HG03175 (cell line): ENCODE measurements at regions not wholly inside any gene's neighbourhood (a gene's known extent, or its start where the extent isn't known, plus 50 kb on each side); places are given as distances from the start of the nearest gene placed in this dataset.
"Not testable (repeated sequence)": the region's sequence is repeated elsewhere in the genome, so short reads cannot be mapped to it uniquely, and the experiment has no call there.

Experiments used
- ATAC-seq: cut with Tn5 transposase; IDR thresholded peaks from one replicate; pipeline ENCODE4 v1.9.1; 2021; ENCODE audit warnings: mild to moderate bottlenecking, moderate library complexity; ENCODE audit not compliant: unreplicated experiment

DNA sequence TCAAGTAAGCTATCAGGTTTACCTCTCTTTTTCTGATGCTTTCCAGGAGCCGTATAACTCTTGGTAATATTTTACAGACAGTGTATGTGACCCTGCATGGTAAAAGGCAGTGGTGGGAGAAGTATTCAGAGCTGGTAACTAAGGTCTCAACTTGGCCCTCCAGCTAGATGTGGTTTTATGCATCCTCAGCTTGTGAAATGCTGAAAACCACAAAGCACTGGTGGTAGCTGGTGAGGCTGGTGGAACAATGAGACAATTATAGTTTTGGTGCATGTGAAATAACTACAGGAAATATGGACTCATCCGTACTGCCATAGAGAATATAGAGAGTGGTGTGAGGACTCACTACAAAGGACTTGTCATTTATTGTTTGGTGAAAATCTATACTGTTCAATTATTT lies 383.0 kb upstream of the PCDH15 start:
- ATAC-seq = no peak

DNA sequence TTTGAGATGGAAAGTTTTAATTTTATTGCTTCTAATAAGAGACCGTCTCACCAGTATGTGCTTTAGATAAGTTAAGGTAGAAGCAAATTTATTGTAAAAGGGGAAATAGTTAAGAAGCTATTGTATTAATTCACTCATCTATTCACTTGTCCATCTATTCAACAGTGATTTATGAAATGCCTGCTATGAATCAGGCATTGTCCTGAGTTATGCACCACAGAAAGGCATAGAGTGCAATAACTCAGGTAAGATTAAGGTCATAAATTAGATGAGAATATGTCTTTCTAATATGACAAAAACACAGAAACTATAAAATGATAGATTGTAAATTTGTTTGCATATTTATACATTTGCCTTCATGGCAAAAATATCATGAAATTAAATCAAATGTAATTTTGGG lies 379.3 kb upstream of the PCDH15 start:
- ATAC-seq = no peak

DNA sequence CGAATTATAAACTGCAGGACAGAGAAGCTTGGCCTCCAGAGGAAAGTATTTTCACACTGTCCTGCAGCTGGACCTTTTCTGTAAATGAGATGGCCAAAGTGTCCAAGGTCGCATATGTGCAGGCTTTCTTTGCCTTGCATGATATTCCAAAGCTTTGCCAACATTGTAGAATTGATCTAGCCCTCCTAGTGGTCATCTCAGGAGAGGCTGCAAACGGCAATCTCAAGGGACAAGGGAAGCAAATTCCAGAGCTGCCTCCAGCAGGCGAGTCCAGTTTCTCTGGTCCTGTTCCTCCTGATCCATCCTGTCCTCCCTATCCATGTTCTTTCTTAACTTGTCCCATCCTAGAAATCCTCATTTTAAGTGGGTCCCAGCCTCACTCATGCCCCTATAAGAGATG lies 373.4 kb upstream of the PCDH15 start:
- no peak for ATAC-seq

DNA sequence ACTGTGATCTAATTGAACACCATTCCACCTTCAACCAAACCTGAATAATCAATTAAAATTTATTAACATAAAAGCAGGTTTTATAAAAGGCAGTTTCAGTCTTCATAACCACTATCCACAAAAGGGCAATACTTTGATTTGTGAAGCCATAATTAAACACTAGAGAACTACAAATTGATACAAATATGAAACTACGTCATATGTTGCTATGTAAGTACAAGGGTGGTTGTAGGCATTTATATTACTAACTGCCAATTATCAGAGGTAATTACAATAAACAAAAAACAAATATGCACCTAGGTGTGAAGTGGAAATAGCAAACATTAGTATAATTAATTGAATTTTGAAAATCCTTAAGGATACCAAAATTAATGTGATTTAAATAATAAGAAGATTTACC lies 368.5 kb upstream of the PCDH15 start:
- ATAC-seq = no peak

DNA sequence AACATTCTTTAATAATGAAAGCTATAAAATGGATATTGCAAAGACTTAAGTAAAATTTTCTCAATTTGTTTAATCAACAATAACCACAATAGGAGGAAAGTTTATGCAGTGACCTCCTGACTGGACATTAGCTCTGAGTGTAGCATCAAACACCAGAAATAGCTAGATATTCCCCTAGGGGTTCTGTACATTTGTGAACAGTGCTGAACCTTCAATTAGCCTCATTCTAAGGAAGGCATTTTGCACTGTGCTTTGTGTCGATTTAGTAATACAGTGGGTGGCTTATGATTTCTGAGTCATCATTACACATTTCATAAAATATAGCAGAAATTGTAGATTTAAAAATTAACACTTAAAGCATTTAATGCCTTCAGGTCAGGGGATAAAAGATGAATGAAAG lies 367.3 kb upstream of the PCDH15 start:
- ATAC-seq = no peak

DNA sequence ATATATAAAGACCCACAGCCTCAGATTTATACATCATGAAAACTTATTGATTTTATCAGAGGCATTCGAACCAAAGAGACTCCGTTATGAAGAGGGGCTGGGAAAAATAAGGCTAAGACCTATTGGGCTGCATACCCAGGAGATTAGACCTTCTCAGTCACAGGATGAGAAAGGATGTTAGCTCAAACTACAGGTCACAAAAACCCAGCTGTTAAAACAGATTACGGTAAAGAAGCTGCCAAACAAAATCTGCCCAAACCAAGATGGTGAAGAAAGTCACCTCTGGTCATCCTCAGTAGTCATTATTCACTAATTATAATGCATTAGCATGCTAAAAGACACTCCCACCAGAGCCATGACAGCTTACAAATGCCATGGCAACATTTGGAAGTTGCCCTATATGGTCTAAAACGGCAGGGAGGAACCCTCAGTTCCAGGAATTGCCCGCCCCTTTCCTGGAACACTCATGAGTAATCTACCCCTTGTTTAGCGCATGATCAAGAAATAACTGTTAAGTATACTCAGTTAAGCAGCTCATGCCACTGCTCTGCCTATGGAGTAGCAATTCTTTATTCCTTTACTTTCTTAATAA lies 362.5 kb upstream of the PCDH15 start:
- ATAC-seq = no peak

DNA sequence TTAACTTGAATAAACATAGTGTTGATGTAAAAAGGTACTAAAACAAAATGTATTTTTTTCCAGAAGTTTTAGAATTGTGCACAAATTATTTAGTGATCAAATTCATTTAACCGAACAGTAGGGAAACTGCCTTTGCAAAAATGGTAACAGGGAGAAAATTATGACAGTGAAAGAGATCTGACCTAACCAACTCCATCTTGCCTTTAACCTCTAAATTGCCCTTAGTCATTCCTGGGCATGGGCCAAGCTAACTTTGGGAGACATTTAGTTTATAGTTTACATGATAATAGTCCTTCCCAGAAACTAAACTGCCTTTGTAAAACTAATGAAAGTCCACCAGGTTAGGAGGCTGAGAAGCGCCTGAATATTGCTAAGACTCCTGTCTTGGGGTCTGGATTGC lies 361.3 kb upstream of the PCDH15 start:
- not testable (repeated sequence) for ATAC-seq

DNA sequence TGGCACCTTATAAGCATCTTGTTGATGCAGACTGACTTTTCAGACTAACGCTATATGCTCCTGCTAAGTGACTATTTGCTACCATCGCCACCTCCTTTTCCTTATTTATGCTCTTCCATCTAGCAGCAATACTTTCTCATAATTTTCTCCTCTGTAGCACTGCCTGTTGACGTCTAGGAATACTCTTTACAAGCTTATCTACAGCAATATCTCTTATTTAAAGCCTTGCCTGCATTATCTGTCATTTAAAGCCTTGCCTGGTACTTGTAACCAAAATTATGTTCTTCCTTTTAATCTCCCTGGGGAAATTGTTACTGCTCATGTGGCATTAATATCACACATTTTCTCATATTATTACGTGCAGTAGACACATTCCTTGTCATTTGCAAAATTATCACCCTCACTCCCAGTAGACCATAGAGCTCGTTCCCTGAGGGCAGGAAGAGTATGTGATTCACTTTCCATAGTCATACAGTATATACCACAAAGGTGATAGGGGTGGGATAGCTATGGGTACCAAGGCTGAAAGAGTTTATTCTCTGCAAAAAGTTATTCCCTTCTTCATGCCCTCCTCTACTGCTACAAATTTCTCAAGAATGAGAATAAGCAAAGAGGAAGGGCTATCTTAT lies 359.7 kb upstream of the PCDH15 start:
- no peak for ATAC-seq

DNA sequence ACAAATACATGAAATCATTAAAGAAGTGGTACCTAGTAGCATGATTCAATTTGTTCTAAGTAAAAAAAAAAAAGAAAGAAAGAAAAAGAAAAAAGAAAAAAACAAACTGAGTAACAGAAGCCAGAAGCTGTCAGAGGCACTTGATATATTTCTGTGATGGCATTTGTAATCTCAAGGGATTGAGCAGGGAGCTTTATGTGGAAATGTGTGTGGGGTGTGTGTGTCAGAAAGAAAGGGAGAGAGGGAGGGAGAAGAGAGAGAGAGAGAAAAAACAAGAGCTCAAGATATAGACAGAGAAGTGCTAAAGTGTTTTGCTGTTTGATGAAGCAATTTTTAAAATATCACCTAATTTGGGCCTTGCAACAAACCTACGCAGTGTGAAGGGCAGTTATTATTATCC lies 357.6 kb upstream of the PCDH15 start:
- ATAC-seq = no peak

DNA sequence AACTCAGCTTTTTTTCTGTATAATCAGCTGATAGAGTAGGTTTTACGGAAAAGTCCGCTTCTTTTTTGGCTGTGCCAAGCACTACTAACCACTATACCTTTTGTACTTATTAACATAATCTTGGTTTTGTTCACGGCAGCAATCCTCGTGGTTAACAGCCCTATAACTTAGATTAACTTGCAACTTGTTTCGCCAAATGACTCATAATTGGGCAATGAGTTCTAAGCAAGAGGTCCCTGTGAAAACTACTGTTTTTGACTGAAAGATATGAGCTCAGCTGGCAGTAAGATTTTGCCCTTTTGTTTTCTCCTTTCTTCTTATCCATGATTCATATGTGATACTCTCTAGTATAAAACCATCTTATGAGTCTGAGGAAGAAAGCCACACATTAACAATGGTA lies 345.0 kb upstream of the PCDH15 start:
- ATAC-seq = no peak

DNA sequence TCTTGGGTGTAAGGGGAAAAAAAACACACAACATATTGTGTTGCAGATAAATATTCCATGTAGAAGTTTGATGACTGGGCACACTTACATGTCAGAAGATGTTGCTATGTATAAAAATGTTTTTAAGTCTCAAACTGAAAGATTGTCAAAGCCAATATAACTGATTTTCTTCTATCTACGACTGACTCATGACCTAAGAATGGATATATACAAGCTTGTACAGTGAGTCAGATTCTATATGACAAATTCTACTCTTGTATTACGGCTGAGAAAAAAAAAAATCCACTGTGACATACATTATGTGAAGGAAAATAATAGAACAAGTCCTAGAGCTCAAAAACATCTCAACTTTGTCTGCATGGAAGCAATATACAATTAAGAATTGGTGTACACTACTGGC lies 343.0 kb upstream of the PCDH15 start:
- ATAC-seq = no peak

DNA sequence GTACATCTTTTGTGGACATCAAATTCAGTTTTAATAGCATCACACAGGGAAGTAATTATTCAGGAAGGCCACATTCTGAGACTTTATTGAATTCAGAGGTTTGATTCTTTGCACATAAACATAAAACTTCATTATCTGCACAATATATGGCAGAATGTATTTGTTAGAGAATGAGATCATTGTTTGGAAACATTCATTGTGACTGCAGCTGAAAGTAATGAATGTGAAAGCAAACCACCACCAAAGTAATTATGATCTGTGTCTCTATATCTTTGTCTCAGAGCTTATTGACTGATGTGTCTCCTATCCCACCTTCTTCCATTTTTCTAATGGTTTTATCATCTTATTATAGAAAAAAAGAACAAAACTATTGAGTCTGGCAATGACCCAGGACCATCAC lies 340.9 kb upstream of the PCDH15 start:
- no peak for ATAC-seq

DNA sequence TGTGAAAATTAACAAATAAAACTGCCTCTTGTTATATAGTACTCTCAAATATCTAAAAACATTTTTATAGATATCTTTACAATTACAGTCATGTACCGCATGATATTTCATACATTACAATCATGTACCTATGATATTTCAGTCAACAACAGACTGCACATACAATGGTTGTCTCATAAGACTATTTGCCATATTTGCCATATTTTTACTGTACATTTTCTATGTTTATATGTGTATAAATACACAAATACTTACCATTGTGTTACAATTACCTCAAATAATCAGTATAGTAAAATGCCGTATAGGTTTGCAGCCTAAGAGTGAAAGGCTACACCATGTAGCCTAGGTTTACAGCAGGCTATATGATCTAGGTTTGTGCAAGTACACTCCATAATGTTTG lies 336.0 kb upstream of the PCDH15 start:
- no peak for ATAC-seq

DNA sequence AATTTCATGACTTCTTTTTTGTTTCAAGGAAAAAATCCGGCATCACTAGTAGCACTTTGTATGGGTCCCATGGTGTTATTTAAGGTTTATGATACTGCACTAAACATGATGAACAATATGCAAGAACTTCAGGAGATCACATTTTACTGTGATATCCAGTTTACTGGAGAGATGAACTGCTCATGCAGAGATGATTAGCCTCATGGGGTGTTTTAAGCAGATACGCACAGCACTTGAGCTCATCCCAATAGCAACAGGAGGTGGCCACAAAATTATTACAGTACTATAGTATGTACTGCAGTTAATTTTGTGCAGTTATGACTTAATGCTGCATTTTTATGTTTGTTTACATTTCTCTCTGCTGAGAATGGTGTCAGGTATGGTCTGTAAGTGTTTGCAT lies 303.7 kb upstream of the PCDH15 start:
- no peak for ATAC-seq

DNA sequence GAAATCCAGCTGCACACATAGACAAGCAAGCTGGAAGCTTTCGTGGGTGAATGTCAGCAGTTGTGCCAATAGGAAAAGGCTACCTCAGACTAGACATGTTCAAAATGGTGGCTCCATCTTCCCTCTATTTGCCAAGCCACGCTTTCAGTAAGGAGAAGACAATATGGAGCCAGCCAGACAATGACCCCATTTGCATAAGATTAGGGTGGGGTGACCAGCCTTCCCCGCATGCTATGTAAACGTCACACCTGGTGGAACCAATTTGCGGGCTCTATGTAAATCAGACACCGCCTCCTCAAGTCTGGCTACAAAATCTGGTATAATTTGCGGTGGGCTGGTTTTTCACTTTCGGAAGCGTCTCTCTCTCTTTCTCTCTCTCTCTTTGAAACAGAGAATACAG lies 297.4 kb upstream of the PCDH15 start:
- ATAC-seq = no peak

DNA sequence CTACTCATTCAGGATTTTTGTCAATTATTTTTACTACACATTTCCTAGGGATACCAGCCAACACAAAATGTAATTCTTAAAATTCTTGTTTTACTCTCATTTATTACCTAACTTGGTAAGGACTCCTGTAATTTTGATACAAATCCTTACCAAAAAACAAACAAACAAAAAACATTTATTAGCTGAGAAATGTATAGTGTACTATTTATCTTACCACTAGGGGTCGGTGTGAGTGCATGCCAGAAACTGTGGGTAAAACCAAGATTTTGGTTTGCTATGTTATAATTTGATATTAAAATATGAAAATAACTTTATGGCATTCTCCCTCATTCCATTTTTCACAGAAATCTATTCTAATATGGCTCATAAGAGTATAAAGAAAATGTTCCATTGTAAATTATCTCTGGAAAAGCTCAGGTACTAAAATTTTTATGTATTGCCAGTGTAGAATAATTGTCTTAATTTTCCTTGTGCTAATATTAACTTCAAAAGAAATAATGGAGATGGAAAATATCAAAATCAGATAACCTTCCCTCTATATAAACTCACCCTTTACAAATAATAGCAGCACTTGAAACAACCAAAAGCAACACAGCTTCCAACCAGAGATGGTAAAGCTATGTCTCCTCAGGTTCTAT lies 290.8 kb upstream of the PCDH15 start:
- ATAC-seq = peak; percentile 70

DNA sequence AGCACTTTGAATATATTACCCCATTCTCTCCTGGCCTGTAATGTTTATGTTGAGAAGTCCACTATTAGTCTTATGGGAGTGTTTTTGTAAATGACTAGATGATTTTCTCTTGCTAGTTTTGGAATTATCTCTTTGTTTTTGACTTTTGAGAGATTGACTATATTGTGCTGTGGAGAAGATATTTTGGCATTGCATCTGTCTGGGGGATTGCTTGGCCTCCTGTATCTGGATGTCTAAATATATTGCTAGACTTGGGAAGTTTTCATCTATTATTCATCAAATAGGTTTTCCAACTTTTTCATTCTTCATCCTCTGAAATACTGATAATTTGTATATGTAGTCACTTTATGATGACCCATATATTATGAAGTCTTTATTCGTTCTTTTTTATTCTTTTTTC lies 277.1 kb upstream of the PCDH15 start:
- no peak for ATAC-seq

DNA sequence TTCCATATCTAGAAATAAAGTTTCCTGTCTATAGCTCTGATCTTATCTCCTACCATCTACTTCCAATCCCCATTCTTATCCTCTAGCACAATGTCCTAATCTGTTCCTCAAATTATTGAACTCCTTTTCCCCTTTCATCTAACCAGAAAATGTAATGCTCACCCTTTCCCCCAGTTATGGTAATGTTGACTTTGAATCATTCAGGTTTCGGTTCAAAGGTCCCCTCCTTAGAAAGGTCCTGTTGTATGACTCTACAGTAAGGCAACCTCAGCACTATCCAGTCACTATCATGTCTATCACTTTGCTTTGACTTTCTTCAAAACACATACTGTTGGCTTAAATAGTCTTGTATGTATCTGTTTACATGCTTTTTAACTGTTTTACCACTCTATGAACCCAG lies 264.2 kb upstream of the PCDH15 start:
- no peak for ATAC-seq

DNA sequence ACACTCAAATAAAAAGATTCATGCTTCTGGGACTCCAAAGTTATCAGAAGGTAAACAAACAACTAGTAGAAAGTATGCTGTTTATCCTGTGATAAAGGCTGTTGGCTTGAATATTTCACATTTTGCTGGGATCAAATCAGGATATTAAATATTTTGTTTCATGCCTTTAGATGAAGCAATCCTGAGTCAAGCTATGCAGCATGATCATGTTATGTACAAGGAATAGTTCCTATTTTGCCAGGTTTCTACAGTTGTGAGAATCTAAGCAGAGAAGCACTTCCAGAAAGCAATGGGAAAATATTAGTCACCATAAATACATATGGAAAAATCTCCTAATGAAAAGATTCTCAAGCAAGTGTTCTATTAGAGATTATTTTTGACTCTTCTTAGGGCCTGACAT lies 262.8 kb upstream of the PCDH15 start:
- no peak for ATAC-seq

DNA sequence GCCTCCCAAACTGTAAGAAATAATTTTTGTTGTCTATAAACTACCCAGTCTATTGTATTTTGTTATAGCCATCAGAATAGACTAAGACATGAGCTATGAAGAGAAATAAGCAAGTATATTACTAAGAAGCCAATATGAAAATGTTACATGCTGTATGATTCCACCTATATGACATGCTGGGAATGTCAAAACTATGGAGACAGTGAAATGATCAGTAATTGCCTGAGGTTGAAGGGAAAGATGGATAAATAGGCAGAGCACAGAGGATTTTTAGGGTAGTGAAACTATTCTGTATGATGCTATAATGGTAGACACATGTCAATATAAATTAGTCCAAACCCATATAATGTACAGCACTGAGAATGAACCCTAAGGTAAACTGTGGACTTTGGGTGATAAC lies 261.3 kb upstream of the PCDH15 start:
- no peak for ATAC-seq

DNA sequence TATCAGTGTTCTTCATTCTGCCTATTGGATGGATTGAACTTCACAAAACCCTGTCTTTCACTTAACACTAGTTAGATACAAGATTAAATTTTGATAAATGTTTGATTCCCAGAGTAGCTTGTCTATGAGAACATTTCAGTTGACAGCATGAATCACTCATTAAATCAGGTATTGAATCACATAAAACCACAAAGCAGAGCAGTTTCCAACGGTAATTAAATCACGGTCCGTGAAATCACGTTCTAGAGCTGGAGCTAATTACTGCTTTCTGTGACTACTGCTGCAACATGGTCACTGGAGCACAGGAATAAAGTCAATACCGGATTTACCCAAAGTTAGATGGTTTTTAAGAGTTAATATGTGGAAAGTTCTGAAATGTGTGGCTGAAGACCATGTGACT lies 257.8 kb upstream of the PCDH15 start:
- ATAC-seq = no peak

DNA sequence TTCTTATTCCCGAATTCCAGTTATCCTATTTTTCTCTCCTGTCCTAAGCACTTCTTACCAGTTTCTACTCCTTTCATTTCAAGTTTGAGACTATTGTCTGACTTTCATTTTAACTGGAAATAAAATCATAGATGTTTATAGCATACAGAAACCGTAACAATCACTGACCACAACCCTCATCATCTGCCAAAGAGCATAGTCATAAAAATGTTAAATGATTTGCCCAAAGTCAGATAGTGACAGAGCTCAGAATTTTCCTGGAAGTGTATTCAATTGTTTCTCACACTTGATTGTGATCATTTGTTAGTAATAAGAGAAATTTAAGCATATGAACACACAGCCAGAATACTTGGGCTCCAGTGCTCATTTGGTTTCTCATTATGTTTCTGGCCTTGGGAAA lies 250.5 kb upstream of the PCDH15 start:
- ATAC-seq = no peak
